ENCODE measurements at regions not wholly inside any gene's neighbourhood (a gene's known extent, or its start where the extent isn't known, plus 50 kb on each side); places are given as distances from the start of the nearest gene placed in this dataset.
"Not testable (repeated sequence)": the region's sequence is repeated elsewhere in the genome, so short reads cannot be mapped to it uniquely, and the experiment has no call there.

- DNase-seq = no peak
These were observed 212.2 kb upstream of the NRG3 start for GRCh38 chr10:81662837-81663236.

- not testable (repeated sequence) for DNase-seq
These were observed 210.2 kb upstream of the NRG3 start for GRCh38 chr10:81664800-81665199.

- DNase-seq = no peak
These were observed 200.1 kb upstream of the NRG3 start for GRCh38 chr10:81674941-81675340.

GRCh38 chr10:81679291-81679690, 195.7 kb upstream of the NRG3 start:
- DNase-seq = no peak

GRCh38 chr10:81680359-81680758, 194.6 kb upstream of the NRG3 start:
- DNase-seq = no peak

- DNase-seq = no peak
These were observed 186.5 kb upstream of the NRG3 start for GRCh38 chr10:81688459-81688858.

GRCh38 chr10:81696609-81697388, 178.2 kb upstream of the NRG3 start:
- DNase-seq = no peak

- no peak for DNase-seq
These were observed 170.4 kb upstream of the NRG3 start for GRCh38 chr10:81704596-81704995.

- DNase-seq = no peak
These were observed 166.6 kb upstream of the NRG3 start for GRCh38 chr10:81708416-81708815.

GRCh38 chr10:81708929-81709328, 166.1 kb upstream of the NRG3 start:
- no peak for DNase-seq

GRCh38 chr10:81722399-81722798, 152.6 kb upstream of the NRG3 start:
- no peak for DNase-seq

DNA sequence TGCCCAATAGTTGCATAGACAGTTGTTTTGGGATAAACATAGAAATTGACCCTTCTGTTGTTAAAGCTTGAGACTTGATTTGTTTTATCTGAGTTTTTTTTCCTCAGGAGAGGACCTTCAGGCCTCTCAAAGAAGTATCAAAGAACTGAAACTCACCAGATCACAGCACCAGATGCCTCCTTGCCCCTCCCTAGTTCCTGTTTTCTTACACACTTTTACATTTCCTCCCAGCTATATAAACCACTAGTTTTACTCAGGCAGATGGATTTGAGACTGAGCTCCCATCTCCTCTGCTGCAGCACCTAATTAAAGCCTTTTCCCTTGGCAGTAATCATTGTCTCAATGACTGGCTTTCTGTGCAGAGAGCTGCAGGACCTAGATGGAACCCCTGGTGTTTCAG, 150.6 kb upstream of the NRG3 start:
- DNase-seq = no peak

DNA sequence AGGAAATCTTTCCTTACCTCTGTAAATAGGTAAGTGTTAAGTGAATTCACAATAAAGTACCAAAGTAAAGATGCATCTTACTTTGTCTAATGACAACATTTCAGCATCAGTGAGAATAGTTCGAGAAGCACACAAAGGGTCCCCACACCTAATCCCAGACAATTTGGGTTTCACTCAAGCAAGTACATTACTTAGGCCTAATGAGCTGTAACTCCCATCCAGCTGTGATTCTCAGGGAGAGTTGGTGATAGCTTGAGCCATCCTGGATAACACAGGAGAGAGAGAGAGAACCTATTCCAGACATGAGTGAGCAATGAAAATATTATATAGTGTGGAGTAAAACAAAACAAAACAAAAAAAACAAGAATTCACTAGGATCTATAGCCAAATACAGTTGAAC, 149.1 kb upstream of the NRG3 start:
- no peak for DNase-seq

- no peak for DNase-seq
These were observed 146.3 kb upstream of the NRG3 start for GRCh38 chr10:81728692-81729091.

- no peak for DNase-seq
These were observed 144.1 kb upstream of the NRG3 start for GRCh38 chr10:81730891-81731290.

DNA sequence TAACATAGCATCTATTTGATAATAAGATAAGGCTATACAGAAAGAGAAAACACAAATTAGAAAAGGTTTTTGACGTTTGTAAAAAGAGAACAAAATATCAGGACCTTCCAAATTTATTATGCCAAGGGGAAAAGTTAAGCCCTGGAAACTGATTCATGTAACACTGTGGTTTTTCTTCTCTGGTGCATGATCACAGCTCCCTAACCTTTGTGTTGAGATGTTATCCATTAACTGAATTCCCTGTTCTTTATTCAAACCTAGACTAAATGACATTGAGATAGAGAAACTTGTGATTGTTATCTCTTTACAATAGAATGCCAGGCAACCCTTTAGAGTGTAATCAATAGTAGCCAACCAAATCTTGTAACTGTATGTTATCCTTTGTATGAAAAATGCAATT, 141.5 kb upstream of the NRG3 start:
- DNase-seq = no peak

GRCh38 chr10:81735167-81735566, 139.8 kb upstream of the NRG3 start:
- DNase-seq = not testable (repeated sequence)

DNA sequence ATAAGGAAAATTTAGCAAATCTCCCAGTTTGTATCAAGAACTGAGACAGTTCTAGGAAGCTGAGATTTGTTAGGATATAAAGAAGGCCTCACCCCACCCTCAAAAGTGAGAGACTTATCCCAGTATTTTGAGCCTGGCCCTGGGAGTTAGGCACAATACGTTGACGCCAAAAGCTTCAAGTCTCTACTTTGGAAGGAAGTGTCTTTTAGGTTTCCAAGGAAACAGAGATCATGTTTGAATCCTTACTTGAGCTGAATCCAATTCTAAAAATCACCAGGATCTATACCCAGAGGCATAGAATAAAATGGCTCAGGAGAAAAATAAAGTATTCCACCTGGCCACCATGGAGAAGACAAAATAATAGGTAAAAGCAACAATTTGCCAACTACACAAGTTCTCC, 115.9 kb upstream of the NRG3 start:
- DNase-seq = no peak

GRCh38 chr10:81784111-81784597, 90.8 kb upstream of the NRG3 start:
- DNase-seq = no peak

DNA sequence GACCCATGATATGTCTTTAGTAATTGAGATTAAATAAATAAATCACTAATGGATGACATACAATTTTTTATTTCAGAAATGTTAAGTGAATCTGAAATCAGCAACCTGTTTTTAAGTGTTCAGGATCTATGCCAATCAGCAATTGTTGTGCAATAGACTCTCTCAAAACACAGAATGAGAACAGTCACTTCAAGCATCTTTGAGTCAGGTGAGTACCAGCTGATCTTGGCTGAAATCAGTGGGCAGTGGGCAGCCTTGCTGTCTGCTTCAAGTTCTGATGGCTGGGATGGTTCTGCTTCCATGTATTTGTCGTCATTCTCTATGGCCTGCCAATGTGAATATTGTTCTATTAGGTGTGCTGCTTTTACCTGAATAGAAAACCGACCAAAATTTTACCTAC, 82.3 kb upstream of the NRG3 start:
- no peak for DNase-seq

GRCh38 chr10:81806842-81807241, 68.2 kb upstream of the NRG3 start:
- DNase-seq = no peak

- DNase-seq = no peak
These were observed 60.2 kb upstream of the NRG3 start for GRCh38 chr10:81814842-81815241.

DNA sequence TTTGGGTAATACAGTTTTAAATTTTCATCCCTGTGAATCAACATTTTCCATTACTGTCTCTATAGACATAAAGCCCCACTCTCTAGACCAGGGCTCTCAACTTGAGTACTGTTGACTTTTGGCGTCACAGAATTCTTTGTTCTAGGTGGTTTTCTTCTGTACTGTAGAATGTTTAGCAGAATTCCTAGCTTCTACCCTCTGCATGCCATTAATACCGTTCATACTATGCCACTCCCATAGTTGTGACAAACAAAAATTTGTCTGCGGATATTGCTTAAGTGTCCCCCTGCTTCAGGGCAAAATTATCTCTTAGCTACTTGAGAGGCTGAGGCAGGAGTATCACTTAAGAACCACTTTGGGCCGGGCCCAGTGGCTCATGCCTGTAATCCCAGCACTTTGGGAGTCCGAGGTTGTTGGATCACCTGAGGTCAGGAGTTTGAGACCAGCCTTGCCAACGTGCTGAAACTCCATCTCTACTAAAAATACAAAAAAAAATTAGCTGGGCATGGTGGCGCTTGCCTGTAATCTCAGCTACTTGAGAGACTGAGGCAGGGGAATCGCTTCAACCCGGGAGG, 57.3 kb upstream of the NRG3 start:
- no peak for DNase-seq

DNA sequence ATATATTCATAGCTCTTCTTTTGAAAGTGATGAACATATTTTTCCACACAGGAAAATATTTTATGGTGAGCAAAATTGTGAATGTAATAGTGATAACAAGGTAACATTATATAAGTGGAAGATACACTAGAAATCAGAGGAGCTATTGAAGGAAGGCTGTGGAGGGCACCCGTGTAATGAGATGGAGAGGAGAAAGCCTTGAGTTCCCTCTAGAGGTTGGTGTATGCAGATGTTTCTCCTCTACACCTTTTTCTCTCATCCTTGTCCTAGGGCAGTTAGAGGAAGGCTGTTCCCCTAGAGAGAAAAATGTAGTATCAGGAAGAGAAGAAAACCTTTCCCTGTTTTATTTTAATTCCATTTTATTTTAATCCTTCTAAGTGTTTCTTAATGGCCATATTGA, 54.6 kb upstream of the NRG3 start:
- DNase-seq = no peak

Data from fibroblast of skin of abdomen (primary cell).